Activated T-helper 2 cell treated with anti-CD3 and anti-CD28 coated beads, Interferon-gamma antibody, Interleukin-2, Interleukin-4, amounts not matched to agents 10 μg/mL and 5 μg/mL and 100 μg/mL, durations not matched to agents 14 hours and 24 hours and 36 hours (primary cell): ENCODE measurements at regions not wholly inside any gene's neighbourhood (a gene's known extent, or its start where the extent isn't known, plus 50 kb on each side); places are given as distances from the start of the nearest gene placed in this dataset.
"Not testable (repeated sequence)": the region's sequence is repeated elsewhere in the genome, so short reads cannot be mapped to it uniquely, and the experiment has no call there.

Experiments
- DNase-seq: peaks from one replicate; pipeline ENCODE4 v3.0.0; 2021; ENCODE audit warnings: low spot score
- H3K27ac Mint-ChIP-seq: one replicate; pipeline ENCODE4 v1.8.0; 2021; ENCODE audit warnings: mixed read lengths
- H3K27me3 Mint-ChIP-seq: one replicate; pipeline ENCODE4 v1.8.0; 2021; ENCODE audit warnings: low read depth, mixed read lengths
- H3K36me3 Mint-ChIP-seq: one replicate; pipeline ENCODE4 v1.8.0; 2021; ENCODE audit warnings: low read depth, mixed read lengths
- H3K4me1 Mint-ChIP-seq: one replicate; pipeline ENCODE4 v1.8.0; 2021; ENCODE audit warnings: low read depth, mixed read lengths
- H3K4me3 Mint-ChIP-seq: one replicate; pipeline ENCODE4 v1.8.0; 2021; ENCODE audit warnings: low read depth, mild to moderate bottlenecking, moderate library complexity, mixed read lengths
- H3K9me3 Mint-ChIP-seq: one replicate; pipeline ENCODE4 v1.8.0; 2021; ENCODE audit warnings: mixed read lengths
- intact Hi-C: fragments of 100-400 bp; cut with micrococcal nuclease; formaldehyde crosslinking; loops from one replicate; pipeline ENCODE4 v1.15.1; 2023

DNA sequence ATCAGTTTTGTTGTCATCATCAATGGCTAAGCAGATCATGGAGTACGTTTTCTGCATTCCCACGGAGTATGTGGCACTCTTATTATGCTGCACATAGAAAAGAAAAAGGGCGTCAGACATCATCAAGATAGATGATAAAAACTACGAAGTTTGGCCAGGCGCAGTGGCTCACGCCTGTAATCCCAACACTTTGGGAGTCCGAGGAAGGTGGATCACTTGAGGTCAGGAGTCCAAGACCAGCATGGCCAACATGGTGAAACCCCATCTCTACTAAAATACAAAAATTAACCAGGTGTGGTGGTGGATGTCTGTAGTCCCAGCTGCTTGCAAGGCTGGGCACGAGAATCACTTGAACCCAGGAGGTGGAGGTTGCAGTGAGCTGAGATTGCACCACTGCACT lies 312.8 kb downstream of the GOLGA6L6 start:
- H3K4me1 Mint-ChIP-seq, H3K27me3 Mint-ChIP-seq, H3K9me3 Mint-ChIP-seq, H3K36me3 Mint-ChIP-seq, H3K4me3 Mint-ChIP-seq, DNase-seq, intact Hi-C loops, H3K27ac Mint-ChIP-seq: not testable (repeated sequence)

DNA sequence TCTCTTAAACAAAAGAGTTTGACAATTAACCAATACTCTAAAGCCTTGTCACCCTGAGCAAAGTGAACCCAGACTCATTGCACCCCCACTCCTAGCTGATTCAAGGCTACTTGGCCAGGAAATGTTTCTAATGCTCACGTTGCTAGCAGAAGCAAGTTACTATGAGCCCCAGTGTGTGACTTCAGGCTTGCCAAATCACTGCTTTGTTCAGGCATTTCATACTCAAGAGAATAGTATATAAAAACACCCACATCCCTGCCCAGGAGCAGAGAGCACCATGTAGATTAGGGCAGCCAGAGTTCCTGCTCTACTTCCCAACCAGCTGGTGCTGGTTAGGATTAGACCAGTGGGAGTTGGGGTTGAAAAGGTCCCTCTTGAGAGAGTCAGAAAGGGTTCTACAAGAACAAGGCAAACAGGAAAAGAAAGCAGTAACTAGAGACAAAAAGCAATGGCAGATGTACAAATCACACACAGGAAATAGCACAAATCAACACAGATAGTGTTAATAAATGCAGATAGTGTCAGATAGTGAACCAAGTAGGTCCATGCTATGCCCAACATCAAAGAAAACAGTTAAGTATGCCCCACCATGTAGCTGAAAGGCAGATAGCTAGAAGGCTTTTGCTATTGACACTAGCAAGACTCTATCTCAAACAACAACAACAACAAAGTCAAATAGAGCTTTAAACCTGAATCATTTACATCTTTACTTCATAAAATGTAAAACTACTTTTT lies 314.3 kb downstream of the GOLGA6L6 start:
- intact Hi-C loops, H3K27ac Mint-ChIP-seq, DNase-seq, H3K4me3 Mint-ChIP-seq, H3K9me3 Mint-ChIP-seq, H3K27me3 Mint-ChIP-seq, H3K36me3 Mint-ChIP-seq, H3K4me1 Mint-ChIP-seq: not testable (repeated sequence)

DNA sequence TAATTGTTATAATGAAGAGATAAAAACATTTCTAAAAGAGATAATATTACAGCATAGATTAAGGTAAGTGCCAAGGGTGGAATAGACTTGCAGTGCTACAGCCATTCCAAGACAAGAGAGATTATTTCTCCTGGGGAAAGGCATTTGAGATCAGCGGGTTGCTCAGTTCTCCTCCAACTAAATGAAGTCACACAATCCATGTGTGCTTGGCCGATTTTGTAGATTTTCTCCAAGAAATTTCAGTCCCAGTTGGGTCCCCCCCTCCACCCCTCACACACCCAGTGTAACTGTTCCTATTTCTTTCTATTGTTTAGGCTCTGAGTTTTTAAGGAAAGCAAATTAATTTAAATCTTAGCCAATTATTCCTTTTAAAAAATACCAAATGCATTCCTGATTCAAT lies 315.1 kb downstream of the GOLGA6L6 start:
- H3K4me1 Mint-ChIP-seq, intact Hi-C loops, H3K27ac Mint-ChIP-seq, H3K36me3 Mint-ChIP-seq, H3K9me3 Mint-ChIP-seq, H3K27me3 Mint-ChIP-seq, H3K4me3 Mint-ChIP-seq, DNase-seq: not testable (repeated sequence)

DNA sequence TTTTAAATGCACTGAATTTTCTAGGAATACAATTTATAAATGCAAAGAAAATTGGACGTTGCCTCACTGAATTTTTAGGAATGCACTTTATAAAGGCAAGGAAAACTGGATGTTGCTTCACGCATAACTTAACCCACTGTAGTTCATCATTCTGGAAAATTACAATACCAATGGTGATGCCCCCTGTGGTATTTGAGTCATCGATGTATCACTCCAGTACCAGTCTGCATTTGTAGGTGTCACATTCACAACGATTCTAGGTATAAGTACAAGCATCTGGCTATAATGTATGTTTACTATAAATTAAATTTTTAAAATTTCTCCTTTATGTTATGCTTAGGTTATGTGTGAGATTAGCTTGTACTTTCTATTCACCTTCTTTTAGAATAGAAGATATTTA lies 320.5 kb downstream of the GOLGA6L6 start:
- H3K27ac Mint-ChIP-seq, H3K4me3 Mint-ChIP-seq, H3K36me3 Mint-ChIP-seq, H3K9me3 Mint-ChIP-seq, H3K4me1 Mint-ChIP-seq, H3K27me3 Mint-ChIP-seq, DNase-seq, intact Hi-C loops: not testable (repeated sequence)

DNA sequence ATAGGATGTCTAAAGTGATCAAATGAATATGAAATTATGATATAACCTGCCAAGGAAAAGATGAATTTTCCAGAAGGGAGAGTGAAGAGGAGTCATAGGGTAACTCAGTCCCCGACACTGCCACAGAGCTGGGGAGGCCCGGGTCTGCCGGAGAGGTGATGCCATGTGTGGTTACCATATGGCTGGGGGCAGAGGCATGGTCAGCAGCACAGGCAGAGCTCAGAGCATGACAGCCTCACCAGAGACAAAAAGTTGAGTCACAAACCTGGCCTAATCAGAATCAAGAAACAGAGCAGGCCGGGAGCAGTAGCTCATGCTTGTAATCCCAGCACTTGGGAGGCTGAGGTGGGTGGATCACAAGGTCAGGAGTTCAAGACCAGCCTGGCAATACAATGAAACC lies 322.4 kb downstream of the GOLGA6L6 start:
- H3K36me3 Mint-ChIP-seq, DNase-seq, H3K4me3 Mint-ChIP-seq, H3K4me1 Mint-ChIP-seq, H3K27me3 Mint-ChIP-seq, H3K9me3 Mint-ChIP-seq, intact Hi-C loops, H3K27ac Mint-ChIP-seq: not testable (repeated sequence)

DNA sequence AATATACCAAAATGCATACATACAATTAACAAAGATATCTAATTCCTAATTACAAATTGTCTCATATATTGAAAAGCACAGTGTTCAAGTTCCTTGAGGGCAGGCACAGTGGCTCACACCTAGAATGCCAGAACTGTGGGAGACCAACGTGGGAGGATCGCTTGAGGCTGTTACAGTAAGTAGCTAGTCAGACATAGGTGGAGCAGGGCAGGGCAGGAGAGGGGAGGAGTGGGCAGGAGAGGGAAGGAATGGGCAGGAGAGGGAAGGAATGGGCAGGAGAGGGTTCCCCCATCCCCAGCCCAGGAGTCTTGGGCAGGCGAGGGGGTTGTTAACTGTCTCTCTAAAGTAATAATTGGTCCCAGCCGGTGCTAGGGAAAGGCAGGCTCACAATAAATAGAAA lies 325.9 kb downstream of the GOLGA6L6 start:
- H3K4me1 Mint-ChIP-seq, H3K4me3 Mint-ChIP-seq, H3K9me3 Mint-ChIP-seq, H3K27me3 Mint-ChIP-seq, intact Hi-C loops, H3K36me3 Mint-ChIP-seq, DNase-seq, H3K27ac Mint-ChIP-seq: not testable (repeated sequence)

DNA sequence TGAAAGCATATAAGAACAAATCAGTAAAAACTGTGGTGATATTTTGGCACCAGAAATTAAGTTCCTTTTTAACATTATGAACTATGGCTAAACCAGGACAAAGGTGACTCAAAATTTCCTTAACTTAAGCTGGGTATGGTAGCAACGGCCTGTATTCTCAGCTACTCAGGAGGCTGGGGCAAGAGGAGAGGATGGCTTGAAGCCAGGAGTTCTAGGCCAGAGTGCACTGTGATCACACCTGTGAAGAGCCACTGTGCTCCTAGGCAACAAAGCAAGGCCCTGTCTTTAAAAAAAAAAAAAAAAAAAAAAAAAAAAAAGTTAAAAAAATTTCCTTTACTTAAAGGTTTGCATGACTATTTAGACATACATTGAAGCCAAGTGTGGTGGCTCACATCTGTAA lies 327.5 kb downstream of the GOLGA6L6 start:
- H3K4me1 Mint-ChIP-seq, H3K4me3 Mint-ChIP-seq, H3K27ac Mint-ChIP-seq, DNase-seq, H3K27me3 Mint-ChIP-seq, H3K9me3 Mint-ChIP-seq, H3K36me3 Mint-ChIP-seq, intact Hi-C loops: not testable (repeated sequence)

DNA sequence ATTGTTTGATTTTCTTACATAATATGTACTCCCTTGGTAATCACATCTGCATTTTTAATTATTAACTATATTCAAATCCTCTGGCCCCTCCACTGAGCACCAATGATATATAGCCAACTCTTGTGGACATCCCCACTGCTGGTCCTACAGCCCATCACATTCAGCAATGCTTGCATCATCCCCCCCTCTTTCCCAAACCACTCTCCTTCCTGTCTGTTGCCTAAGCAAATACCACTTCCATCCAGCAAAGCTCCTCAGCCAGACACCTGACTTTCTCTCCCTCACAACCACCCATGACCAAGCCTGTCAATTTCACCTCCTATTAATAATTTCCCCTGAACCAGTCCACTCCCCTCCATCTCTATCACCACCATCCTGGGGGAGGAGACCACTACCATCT lies 330.1 kb downstream of the GOLGA6L6 start:
- H3K36me3 Mint-ChIP-seq, H3K27ac Mint-ChIP-seq, H3K4me3 Mint-ChIP-seq, H3K4me1 Mint-ChIP-seq, H3K9me3 Mint-ChIP-seq, H3K27me3 Mint-ChIP-seq, DNase-seq, intact Hi-C loops: not testable (repeated sequence)

DNA sequence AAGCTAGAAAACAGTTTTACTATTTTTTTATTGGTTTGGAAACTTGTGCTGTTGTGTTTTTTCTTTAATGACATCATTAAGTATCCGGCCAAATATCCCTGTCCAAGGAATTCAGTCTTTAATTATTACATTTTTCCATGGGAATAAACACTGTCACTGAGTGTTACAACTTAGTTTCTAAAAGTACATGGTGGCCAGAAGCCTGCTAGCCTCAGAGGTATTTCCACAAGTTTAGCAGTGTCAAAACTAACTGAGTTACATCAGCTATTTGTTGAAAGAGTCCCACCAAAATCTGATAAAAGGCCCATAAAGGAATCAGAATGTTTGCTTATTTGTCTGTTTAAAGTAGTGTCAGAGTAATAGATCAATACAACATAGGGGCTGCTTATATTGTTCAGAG lies 331.6 kb downstream of the GOLGA6L6 start:
- intact Hi-C loops, H3K27ac Mint-ChIP-seq, H3K4me3 Mint-ChIP-seq, H3K36me3 Mint-ChIP-seq, H3K4me1 Mint-ChIP-seq, DNase-seq, H3K9me3 Mint-ChIP-seq, H3K27me3 Mint-ChIP-seq: not testable (repeated sequence)

DNA sequence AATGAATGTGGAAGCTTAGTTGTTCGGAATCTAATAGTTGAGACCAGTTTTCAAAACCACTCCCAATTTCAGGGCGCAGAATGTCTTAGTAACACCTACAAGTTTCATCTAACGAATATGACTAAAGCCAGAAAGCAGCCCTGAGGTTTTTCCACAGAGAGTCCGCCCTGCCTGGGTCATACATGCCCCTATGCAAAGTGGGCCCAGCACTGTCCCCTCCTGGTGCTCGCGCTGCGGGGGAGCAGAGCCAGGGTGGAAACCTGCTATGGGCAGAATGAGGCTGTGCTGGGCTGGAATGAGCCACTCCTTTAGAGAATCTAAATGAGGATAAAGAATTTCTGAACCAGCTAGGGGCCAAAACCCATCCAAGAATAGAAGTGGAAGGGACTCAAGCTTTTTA lies 334.0 kb downstream of the GOLGA6L6 start:
- H3K27me3 Mint-ChIP-seq, H3K4me1 Mint-ChIP-seq, H3K4me3 Mint-ChIP-seq, intact Hi-C loops, H3K9me3 Mint-ChIP-seq, DNase-seq, H3K27ac Mint-ChIP-seq, H3K36me3 Mint-ChIP-seq: not testable (repeated sequence)

DNA sequence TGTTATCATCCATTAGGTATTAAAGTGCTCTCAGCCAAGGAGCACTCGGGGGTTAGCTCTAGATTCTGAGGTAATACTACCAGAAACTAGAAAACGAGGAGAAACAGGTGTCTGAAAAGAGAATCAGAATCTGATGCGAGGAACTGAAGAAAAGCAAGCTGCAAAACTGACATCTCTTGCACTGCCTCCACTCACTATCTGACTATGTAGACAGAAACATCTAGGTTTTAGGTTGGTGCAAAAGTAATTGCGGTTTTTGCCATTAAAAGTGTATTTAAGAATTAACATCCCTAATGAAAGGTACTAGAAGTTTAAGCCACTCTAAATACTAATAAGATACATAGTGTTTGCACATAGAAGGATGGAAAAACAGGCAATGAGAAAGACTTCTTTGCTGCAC lies 334.4 kb downstream of the GOLGA6L6 start:
- H3K4me3 Mint-ChIP-seq, intact Hi-C loops, H3K27ac Mint-ChIP-seq, H3K27me3 Mint-ChIP-seq, H3K4me1 Mint-ChIP-seq, H3K9me3 Mint-ChIP-seq, H3K36me3 Mint-ChIP-seq, DNase-seq: not testable (repeated sequence)

DNA sequence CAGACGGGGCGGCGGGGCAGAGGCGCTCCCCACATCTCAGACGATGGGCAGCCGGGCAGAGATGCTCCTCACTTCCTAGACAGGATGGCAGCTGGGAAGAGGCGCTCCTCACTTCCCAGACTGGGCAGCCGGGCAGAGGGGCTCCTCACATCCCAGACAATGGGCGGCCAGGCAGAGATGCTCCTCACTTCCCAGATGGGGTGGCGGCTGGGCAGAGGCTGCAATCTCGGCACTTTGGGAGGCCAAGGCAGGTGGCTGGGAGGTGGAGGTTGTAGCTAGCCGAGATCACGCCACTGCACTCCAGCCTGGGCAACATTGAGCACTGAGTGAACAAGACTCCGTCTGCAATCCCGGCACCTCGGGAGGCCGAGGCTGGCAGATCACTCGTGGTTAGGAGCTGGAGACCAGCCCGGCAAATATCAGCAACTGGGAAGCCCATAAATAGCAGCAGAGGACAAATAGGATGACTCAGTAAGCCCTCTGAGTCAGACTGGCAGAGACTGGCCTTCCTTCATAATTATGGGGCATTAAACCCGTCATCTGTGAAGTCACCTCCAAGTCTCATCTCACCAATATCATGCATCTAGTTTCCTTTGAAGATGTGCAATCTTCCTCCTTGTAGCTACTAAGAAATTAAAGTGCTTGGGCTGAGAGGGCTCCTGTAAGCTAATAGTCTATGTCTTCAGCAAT lies 337.3 kb downstream of the GOLGA6L6 start:
- H3K27ac Mint-ChIP-seq, H3K9me3 Mint-ChIP-seq, H3K4me3 Mint-ChIP-seq, intact Hi-C loops, H3K36me3 Mint-ChIP-seq, H3K27me3 Mint-ChIP-seq, DNase-seq, H3K4me1 Mint-ChIP-seq: not testable (repeated sequence)

DNA sequence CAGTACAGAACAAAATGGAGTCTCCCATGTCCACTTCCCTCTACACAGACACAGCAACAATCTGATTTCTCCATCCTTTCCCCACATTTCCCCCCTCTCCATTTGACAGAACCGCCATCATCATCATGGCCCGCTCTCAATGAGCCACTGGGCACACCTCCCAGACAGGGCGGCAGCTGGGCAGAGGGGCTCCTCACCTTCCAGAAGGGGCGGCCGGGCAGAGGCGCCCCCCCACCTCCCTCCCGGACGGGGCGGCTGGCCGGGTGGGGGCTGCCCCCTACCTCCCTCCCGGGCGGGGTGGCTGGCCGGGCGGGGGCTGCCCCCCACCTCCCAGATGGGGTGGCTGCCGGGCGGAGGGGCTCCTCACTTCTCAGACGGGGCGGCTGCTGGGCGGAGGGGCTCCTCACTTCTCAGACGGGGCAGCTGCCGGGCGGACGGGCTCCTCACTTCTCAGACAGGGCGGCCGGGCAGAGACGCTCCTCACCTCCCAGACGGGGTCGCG lies 337.9 kb downstream of the GOLGA6L6 start:
- H3K9me3 Mint-ChIP-seq, H3K4me1 Mint-ChIP-seq: not testable (repeated sequence)

More for the DNA sequence above, 337.9 kb downstream of the GOLGA6L6 start:
- H3K36me3 Mint-ChIP-seq, H3K27ac Mint-ChIP-seq, DNase-seq, H3K27me3 Mint-ChIP-seq, H3K4me3 Mint-ChIP-seq, intact Hi-C loops: not testable (repeated sequence)
